Endodermal cell (in vitro differentiated cells): ENCODE measurements at regions not wholly inside any gene's neighbourhood (a gene's known extent, or its start where the extent isn't known, plus 50 kb on each side); places are given as distances from the start of the nearest gene placed in this dataset.
A peak's percentile ranks its signal among the peaks of the same experiment; 100 is the strongest.

Experiments
- DNase-seq: peaks from one replicate; pipeline ENCODE4 v3.0.0-alpha.2; 2017
- H3K27ac ChIP-seq: 2 replicates; pipeline ENCODE4 v1.5.1; 2013; ENCODE audit warnings: mild to moderate bottlenecking, low read depth, low read length, moderate library complexity
- H3K27me3 ChIP-seq: 2 replicates; pipeline ENCODE4 v1.6.1; 2013; ENCODE audit warnings: mild to moderate bottlenecking, low read length, moderate library complexity; ENCODE audit not compliant: insufficient read depth, control insufficient read depth, poor library complexity, severe bottlenecking
- H3K36me3 ChIP-seq: 2 replicates; pipeline ENCODE4 v1.7.0; 2013; ENCODE audit warnings: mild to moderate bottlenecking, low read length, moderate library complexity; ENCODE audit not compliant: control insufficient read depth, insufficient read depth
- H3K4me1 ChIP-seq: one replicate; pipeline ENCODE4 v1.7.0; 2013; ENCODE audit warnings: low read length; ENCODE audit not compliant: control insufficient read depth, insufficient read depth
- H3K4me3 ChIP-seq: 2 replicates; pipeline ENCODE4 v1.5.1; 2013; ENCODE audit warnings: mild to moderate bottlenecking, low read length, moderate library complexity
- H3K9ac ChIP-seq: 2 replicates; pipeline ENCODE4 v1.6.1; 2013; ENCODE audit warnings: mild to moderate bottlenecking, low read length, moderate library complexity; ENCODE audit not compliant: poor library complexity, severe bottlenecking; ENCODE audit errors: extremely low read depth
- H3K9me3 ChIP-seq: 2 replicates; pipeline ENCODE4 v1.6.1; 2013; ENCODE audit warnings: mild to moderate bottlenecking, low read length, moderate library complexity; ENCODE audit not compliant: control insufficient read depth
- H3K27ac Mint-ChIP-seq: 2 replicates; pipeline ENCODE4 v1.8.0; 2020; ENCODE audit warnings: mixed read lengths
- H3K27me3 Mint-ChIP-seq: 2 replicates; pipeline ENCODE4 v1.8.0; 2021; ENCODE audit warnings: mild to moderate bottlenecking, mixed read lengths; ENCODE audit not compliant: insufficient read depth
- H3K36me3 Mint-ChIP-seq: 2 replicates; pipeline ENCODE4 v1.8.0; 2020; ENCODE audit warnings: low read depth, mixed read lengths
- H3K4me1 Mint-ChIP-seq: 2 replicates; pipeline ENCODE4 v1.8.0; 2020; ENCODE audit warnings: mixed read lengths
- H3K4me3 Mint-ChIP-seq: 2 replicates; pipeline ENCODE4 v1.8.0; 2020; ENCODE audit warnings: mild to moderate bottlenecking, moderate library complexity, mixed read lengths
- H3K9me3 Mint-ChIP-seq: 2 replicates; pipeline ENCODE4 v1.8.0; 2020; ENCODE audit warnings: mild to moderate bottlenecking, mixed read lengths
- CTCF ChIP-seq: fragments of 200-600 bp; sonication (generic); conservative IDR thresholded peaks from 2 replicates; pipeline ENCODE4 v1.5.0; 2021; ENCODE audit warnings: antibody characterized with exemption, mild to moderate bottlenecking
- WGBS, 2 experiments: methylation state at CpG; one replicate each; pipeline versions ENCODE4 v1.1.5 to v1.1.7; 2013; ENCODE audit warnings: missing lambda C conversion rate in 2 of 2, mixed read lengths in 1 of 2; ENCODE audit not compliant: insufficient coverage in 1 of 2, insufficient read length in 1 of 2; 5-methylcytosine and 5-hydroxymethylcytosine counted together

GRCh38 chr6:782141-782540, 89.2 kb upstream of the EXOC2 start:
- no peaks in the 10 kb centered on the region for H3K9me3 Mint-ChIP-seq
- H3K27me3 Mint-ChIP-seq = no peaks in the 10 kb centered on the region
- WGBS, 2 experiments = 97% methylated on average over 5 of the region's 5 CpGs; no CpG with 5 or more reads in 1 of the 2 experiments
- Histone ChIP-seq H3K9me3 (no peaks in the 10 kb centered on the region), H3K4me1 (no peaks in the 10 kb centered on the region), H3K9ac (no peak overlapping the region), H3K27me3 (no peaks in the 10 kb centered on the region), H3K27ac (no peak overlapping the region), H3K36me3 (no peaks in the 10 kb centered on the region), H3K4me3 (no peak overlapping the region)
- no peaks in the 10 kb centered on the region for H3K4me1 Mint-ChIP-seq
- no peak overlapping the region for H3K4me3 Mint-ChIP-seq
- no peak for DNase-seq
- no peaks in the 10 kb centered on the region for H3K36me3 Mint-ChIP-seq
- H3K27ac Mint-ChIP-seq = no peak overlapping the region
- TF ChIP-seq CTCF = no peak

GRCh38 chr6:781350-781961, 88.5 kb upstream of the EXOC2 start:
- H3K27me3 ChIP-seq = no peaks in the 10 kb centered on the region
- no peak overlapping the region for H3K9ac ChIP-seq
- Mint-ChIP-seq H3K4me1 (no peaks in the 10 kb centered on the region), H3K27ac (peak overlapping the region; percentile 22), H3K27me3 (no peaks in the 10 kb centered on the region), H3K9me3 (no peaks in the 10 kb centered on the region), H3K4me3 (no peak overlapping the region), H3K36me3 (no peaks in the 10 kb centered on the region)
- H3K9me3 ChIP-seq = no peaks in the 10 kb centered on the region
- 85 to 86% methylated on average over 8 to 13 of the region's 13 CpGs for WGBS, 2 experiments
- H3K36me3 ChIP-seq = no peaks in the 10 kb centered on the region
- no peak overlapping the region for H3K27ac ChIP-seq
- H3K4me1 ChIP-seq = no peaks in the 10 kb centered on the region
- H3K4me3 ChIP-seq = no peak overlapping the region
- no peak for DNase-seq
- no peak for TF ChIP-seq CTCF

- H3K27ac ChIP-seq = no peak overlapping the region
- no peak for DNase-seq
- no peaks in the 10 kb centered on the region for H3K4me1 ChIP-seq
- 94 to 100% methylated on average over 3 of the region's 3 CpGs for WGBS, 2 experiments
- no peak for TF ChIP-seq CTCF
- no peak overlapping the region for H3K4me3 Mint-ChIP-seq
- H3K9ac ChIP-seq = no peak overlapping the region
- no peaks in the 10 kb centered on the region for H3K4me1 Mint-ChIP-seq
- no peaks in the 10 kb centered on the region for H3K36me3 ChIP-seq
- H3K27me3 Mint-ChIP-seq = no peaks in the 10 kb centered on the region
- H3K27me3 ChIP-seq = no peaks in the 10 kb centered on the region
- H3K36me3 Mint-ChIP-seq = no peaks in the 10 kb centered on the region
- no peaks in the 10 kb centered on the region for H3K9me3 Mint-ChIP-seq
- no peak overlapping the region for H3K27ac Mint-ChIP-seq
- H3K9me3 ChIP-seq = no peaks in the 10 kb centered on the region
- H3K4me3 ChIP-seq = no peak overlapping the region
These were observed 87.8 kb upstream of the EXOC2 start for GRCh38 chr6:780706-781105.
